Epithelial cell of proximal tubule (primary cell): ENCODE measurements at regions not wholly inside any gene's neighbourhood (a gene's known extent, or its start where the extent isn't known, plus 50 kb on each side); places are given as distances from the start of the nearest gene placed in this dataset.

Experiments used
- DNase-seq: peaks from one replicate; pipeline ENCODE4 v3.0.0-alpha.2; 2011; ENCODE audit warnings: low read depth
- H3K4me3 ChIP-seq: 2 replicates; pipeline ENCODE4 v1.5.1; 2011; ENCODE audit warnings: low read depth, mild to moderate bottlenecking, low read length
- TF ChIP-seq, protein P1 (sequence below): conservative IDR thresholded peaks from 2 replicates; pipeline ENCODE4 v1.5.1; 2012; ENCODE audit warnings: low read depth, mild to moderate bottlenecking, low read length

DNA sequence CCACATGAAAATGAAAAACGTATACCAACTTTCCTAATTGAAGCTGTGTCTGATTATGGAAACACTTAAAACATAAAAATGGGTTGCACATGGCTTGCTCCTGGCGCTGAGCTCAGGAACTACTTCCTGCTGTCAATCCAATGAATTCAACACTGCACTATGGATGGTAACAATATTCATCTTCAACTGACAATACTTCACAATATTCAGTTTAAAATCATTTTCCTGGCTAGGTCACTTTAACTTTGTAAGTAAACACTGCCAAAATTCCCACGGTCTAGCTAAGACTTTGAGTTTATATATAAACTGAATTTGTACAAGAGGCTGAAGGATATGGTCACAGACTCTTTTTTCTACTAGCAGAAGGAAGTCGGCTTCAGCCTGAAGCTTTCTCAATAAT, 556.9 kb downstream of the TNS3 start:
- no peak overlapping the region for H3K4me3 ChIP-seq
- no peak for DNase-seq
- TF ChIP-seq, protein P1, sequence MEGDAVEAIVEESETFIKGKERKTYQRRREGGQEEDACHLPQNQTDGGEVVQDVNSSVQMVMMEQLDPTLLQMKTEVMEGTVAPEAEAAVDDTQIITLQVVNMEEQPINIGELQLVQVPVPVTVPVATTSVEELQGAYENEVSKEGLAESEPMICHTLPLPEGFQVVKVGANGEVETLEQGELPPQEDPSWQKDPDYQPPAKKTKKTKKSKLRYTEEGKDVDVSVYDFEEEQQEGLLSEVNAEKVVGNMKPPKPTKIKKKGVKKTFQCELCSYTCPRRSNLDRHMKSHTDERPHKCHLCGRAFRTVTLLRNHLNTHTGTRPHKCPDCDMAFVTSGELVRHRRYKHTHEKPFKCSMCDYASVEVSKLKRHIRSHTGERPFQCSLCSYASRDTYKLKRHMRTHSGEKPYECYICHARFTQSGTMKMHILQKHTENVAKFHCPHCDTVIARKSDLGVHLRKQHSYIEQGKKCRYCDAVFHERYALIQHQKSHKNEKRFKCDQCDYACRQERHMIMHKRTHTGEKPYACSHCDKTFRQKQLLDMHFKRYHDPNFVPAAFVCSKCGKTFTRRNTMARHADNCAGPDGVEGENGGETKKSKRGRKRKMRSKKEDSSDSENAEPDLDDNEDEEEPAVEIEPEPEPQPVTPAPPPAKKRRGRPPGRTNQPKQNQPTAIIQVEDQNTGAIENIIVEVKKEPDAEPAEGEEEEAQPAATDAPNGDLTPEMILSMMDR: no peak

DNA sequence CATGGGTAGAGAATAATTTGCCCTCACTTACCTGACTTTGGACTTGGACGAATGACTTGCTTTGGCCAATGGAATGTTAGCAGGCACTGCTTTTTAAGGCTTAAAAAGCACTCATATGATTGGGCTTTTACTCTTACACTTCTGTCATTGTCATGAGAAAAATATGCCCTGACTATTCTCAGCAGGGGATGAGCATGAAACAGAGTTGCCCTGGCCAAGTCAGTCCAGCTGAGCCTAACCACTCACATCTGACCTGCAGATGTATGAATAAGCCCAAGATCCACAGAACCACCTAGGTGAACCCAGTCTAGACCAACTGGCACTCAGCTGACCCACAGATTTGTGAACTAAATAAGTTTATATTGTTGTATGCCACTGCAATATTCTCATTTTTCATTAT, 573.5 kb downstream of the TNS3 start:
- TF ChIP-seq, protein P1: no peak
- no peak for DNase-seq
- no peak overlapping the region for H3K4me3 ChIP-seq

DNA sequence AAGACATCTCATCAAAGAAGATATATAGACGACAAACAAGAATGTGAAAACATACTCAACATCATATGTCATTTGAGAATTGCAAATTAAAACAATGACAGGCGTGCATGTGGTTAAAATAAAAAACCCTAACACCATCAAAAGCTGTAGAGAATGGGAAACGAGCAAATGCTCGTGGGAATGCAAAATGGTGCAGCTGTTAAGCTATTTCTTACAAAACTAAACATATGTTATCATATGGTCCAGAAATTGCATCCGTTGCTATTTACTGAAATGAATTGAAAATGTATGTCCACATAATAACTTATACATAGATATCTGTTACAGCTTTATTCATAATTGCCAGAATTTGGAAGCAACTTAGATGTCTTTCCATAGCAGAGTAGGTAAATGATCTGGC, 574.4 kb downstream of the TNS3 start:
- DNase-seq: no peak
- TF ChIP-seq, protein P1: no peak
- H3K4me3 ChIP-seq: no peak overlapping the region

DNA sequence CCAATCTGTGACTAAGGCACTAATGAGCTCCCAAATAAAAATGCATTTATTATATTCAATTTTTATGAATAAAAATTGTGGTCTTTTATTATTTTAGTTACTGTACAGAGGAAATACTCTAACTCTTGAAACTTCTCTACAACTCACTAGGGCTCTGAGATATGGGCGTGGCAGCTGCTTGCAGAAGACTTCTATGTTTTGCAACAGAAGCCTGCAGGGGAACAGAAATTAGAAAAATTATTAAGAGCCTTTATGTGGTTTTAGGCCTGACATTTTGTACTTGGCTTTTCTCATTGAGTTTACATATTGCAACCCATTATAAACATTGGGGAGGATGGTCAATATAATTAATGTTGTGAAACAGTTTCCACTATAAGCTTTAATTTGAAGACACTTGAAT, 581.4 kb downstream of the TNS3 start:
- TF ChIP-seq, protein P1: no peak
- no peak for DNase-seq
- H3K4me3 ChIP-seq: no peak overlapping the region

DNA sequence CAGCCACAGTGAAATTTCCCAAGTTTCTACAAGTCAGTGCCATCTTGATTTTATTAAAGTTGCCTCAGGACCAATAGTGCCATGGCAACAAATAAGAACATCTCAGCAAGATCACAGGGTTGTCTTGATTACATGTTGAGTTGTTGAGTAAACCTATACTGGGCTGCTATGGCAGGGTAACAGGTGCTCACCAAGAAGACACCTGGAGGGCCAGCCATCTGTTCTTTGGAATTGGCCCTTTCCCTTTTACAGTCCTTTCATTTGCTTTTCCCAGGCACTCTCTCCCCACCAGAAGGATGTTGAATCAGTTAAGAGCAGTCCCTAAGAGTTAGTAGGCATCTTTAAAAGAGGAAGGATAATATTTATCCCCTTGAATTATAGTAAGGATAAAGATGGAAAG, 582.0 kb downstream of the TNS3 start:
- DNase-seq: no peak
- TF ChIP-seq, protein P1: no peak
- no peak overlapping the region for H3K4me3 ChIP-seq

DNA sequence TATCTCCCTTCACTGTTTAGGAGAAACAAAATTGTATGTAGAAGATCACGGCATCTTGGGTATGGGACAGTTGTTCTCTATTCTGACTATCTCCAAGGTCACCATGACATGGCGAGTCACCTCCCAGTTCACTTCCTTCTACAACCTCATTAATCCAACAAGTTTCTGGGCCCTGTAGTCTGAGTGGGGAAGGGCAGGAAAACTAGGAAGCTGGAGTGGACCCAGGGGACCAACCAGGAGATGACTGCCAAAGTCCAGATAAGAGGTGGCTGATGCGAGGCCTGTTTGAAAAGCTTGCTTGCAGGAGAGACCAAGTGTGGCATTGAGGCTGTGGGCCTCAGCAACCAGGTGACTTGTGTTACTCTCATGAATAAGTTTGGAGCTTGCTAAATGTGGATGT, 584.9 kb downstream of the TNS3 start:
- no peak overlapping the region for H3K4me3 ChIP-seq
- TF ChIP-seq, protein P1: no peak
- no peak for DNase-seq

DNA sequence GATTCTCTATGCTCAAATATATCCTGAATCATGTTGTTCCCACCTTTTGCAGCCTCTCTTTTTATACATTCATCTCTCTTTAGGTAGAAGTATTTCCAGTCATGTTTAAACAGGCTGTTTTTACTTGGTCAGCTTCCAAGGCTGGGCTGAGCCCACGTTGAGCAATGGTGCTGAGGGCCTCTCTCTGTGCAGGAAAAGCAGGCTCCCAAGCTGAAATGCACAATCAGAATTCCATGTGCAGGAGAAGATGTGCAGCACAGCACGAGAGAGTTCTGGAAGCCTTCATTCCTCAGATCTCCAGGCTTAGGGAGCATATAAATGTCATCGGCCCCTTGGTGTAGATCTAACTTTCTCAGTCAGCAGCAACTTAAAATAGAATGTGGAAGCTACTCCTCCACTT, 588.5 kb downstream of the TNS3 start:
- DNase-seq: no peak
- TF ChIP-seq, protein P1: no peak
- H3K4me3 ChIP-seq: no peak overlapping the region
